ENCODE measurements at regions not wholly inside any gene's neighbourhood (a gene's known extent, or its start where the extent isn't known, plus 50 kb on each side); places are given as distances from the start of the nearest gene placed in this dataset.

DNA sequence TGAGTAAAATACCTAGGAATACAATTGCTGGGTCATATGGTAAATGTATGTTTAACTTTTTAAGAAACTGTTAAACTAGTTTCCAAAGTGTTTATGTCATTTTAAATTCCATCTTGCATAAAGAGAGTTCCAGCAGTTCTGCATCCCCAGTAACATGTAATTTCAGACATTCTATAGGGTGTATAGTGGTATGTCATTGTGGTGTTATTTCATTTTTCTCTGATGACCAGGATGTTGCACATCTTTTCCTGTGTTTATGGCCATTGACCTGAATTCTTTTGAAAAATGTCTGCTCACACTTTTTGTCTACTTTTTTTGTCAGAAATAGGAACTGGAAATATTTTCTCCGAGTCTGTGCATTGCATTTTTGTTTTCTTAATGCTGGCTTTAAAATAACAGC, 128.9 kb downstream of the TMEM200A start:
- Mint-ChIP-seq H3K27ac (no peak overlapping the region), H3K4me3 (no peak overlapping the region), H3K4me1 (no peaks in the 10 kb centered on the region), H3K27me3 (no peaks in the 10 kb centered on the region), H3K9me3 (ENCODE audit: insufficient read depth) (no peaks in the 10 kb centered on the region)
- H3K4me2 ChIP-seq (replicated peaks; ENCODE audit: low read depth, low read length, poor library complexity, severe bottlenecking), result no peak overlapping the region
- no peaks in the 10 kb centered on the region for H3K27me3 ChIP-seq (replicated peaks in 1 of 4; ENCODE audit: control extremely low read depth in 1 of 4, control insufficient read depth in 3 of 4, insufficient read depth in 4 of 4, low read length in 3 of 4)
- ChIA-PET CTCF (no interaction called here), POLR2A (no interaction called here)
- H3K9me3 ChIP-seq (ENCODE audit: control extremely low read depth in 1 of 3, control insufficient read depth in 2 of 3, insufficient read depth in 1 of 3, low read length in 2 of 3), result no peaks in the 10 kb centered on the region
- intact Hi-C loops (cut with micrococcal nuclease), result no loop called here
- DNase-seq, result no peak
- H3K4me1 ChIP-seq (ENCODE audit: control insufficient read depth in 2 of 2, insufficient read depth in 2 of 2, low read length in 2 of 2), result no peaks in the 10 kb centered on the region
- H4K20me1 ChIP-seq (ENCODE audit: control insufficient read depth, insufficient read depth, low read length, poor library complexity, severe bottlenecking), result no peaks in the 10 kb centered on the region
- no peak overlapping the region for H3K4me3 ChIP-seq (ENCODE audit: control extremely low read depth in 1 of 5, extremely low read depth in 1 of 5, insufficient read depth in 1 of 5, low read depth in 2 of 5, low read length in 4 of 5)
- no peaks in the 10 kb centered on the region for H3K36me3 ChIP-seq (replicated peaks in 1 of 2; ENCODE audit: control extremely low read depth in 1 of 2, control insufficient read depth in 1 of 2, extremely low read depth in 1 of 2, insufficient read depth in 2 of 2, low read length in 1 of 2)
- no CpG with 5 or more reads among the region's 1 CpG for WGBS (ENCODE audit: insufficient coverage)
- no peak overlapping the region for H3K27ac ChIP-seq (ENCODE audit: low read length in 2 of 2)
- H3K79me2 ChIP-seq (ENCODE audit: control insufficient read depth, insufficient read depth, low read length), result no peaks in the 10 kb centered on the region
- H2AFZ ChIP-seq (ENCODE audit: insufficient read depth, low read depth, low read length, poor library complexity, severe bottlenecking), result no peak overlapping the region
- no peak for ATAC-seq (ENCODE audit: low read depth)
- no peak overlapping the region for H3K9ac ChIP-seq (ENCODE audit: low read length)
- no peak for TF ChIP-seq EZH2 (IDR thresholded peaks at IDR 0.05; ENCODE audit: borderline replicate concordance, insufficient read depth, low read depth, low read length, poor library complexity, severe bottlenecking)
- TF ChIP-seq, protein P1, sequence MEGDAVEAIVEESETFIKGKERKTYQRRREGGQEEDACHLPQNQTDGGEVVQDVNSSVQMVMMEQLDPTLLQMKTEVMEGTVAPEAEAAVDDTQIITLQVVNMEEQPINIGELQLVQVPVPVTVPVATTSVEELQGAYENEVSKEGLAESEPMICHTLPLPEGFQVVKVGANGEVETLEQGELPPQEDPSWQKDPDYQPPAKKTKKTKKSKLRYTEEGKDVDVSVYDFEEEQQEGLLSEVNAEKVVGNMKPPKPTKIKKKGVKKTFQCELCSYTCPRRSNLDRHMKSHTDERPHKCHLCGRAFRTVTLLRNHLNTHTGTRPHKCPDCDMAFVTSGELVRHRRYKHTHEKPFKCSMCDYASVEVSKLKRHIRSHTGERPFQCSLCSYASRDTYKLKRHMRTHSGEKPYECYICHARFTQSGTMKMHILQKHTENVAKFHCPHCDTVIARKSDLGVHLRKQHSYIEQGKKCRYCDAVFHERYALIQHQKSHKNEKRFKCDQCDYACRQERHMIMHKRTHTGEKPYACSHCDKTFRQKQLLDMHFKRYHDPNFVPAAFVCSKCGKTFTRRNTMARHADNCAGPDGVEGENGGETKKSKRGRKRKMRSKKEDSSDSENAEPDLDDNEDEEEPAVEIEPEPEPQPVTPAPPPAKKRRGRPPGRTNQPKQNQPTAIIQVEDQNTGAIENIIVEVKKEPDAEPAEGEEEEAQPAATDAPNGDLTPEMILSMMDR (IDR thresholded peaks at IDR 0.05), result no peak

DNA sequence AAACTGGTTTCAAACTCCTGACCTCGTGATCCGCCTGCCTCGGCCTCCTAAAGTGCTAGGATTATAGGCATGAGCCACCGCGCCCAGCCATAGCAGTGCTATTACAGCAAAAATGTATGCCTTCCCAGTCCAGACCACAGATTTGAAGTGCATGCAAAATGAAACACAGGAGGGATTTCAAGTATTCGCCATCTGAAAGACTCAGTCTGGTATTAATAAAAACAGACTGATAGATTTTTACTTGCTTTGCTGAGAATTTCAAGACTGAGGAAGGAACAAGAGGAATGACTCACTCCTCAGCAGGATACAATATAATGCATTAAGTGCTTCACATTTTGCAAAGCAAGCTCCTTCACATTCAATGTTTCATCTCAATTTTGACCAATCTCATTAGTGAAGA, 134.9 kb downstream of the TMEM200A start:
- Histone ChIP-seq H3K36me3 (replicated peaks in 1 of 2; ENCODE audit: control extremely low read depth in 1 of 2, control insufficient read depth in 1 of 2, extremely low read depth in 1 of 2, insufficient read depth in 2 of 2, low read length in 1 of 2) (no peaks in the 10 kb centered on the region), H3K9ac (ENCODE audit: low read length) (no peak overlapping the region), H3K79me2 (ENCODE audit: control insufficient read depth, insufficient read depth, low read length) (no peaks in the 10 kb centered on the region), H3K9me3 (ENCODE audit: control extremely low read depth in 1 of 3, control insufficient read depth in 2 of 3, insufficient read depth in 1 of 3, low read length in 2 of 3) (no peaks in the 10 kb centered on the region), H3K27ac (ENCODE audit: low read length in 2 of 2) (no peak overlapping the region), H3K27me3 (replicated peaks in 1 of 4; ENCODE audit: control extremely low read depth in 1 of 4, control insufficient read depth in 3 of 4, insufficient read depth in 4 of 4, low read length in 3 of 4) (no peaks in the 10 kb centered on the region), H3K4me3 (ENCODE audit: control extremely low read depth in 1 of 5, extremely low read depth in 1 of 5, insufficient read depth in 1 of 5, low read depth in 2 of 5, low read length in 4 of 5) (no peak overlapping the region), H2AFZ (ENCODE audit: insufficient read depth, low read depth, low read length, poor library complexity, severe bottlenecking) (no peak overlapping the region), H3K4me2 (replicated peaks; ENCODE audit: low read depth, low read length, poor library complexity, severe bottlenecking) (no peak overlapping the region), H3K4me1 (ENCODE audit: control insufficient read depth in 2 of 2, insufficient read depth in 2 of 2, low read length in 2 of 2) (no peaks in the 10 kb centered on the region), H4K20me1 (ENCODE audit: control insufficient read depth, insufficient read depth, low read length, poor library complexity, severe bottlenecking) (no peaks in the 10 kb centered on the region)
- DNase-seq (no peak), ATAC-seq (ENCODE audit: low read depth) (no peak)
- Mint-ChIP-seq H3K27me3 (peaks cover 4% of the 10 kb centered on the region), H3K9me3 (ENCODE audit: insufficient read depth) (no peaks in the 10 kb centered on the region), H3K4me3 (no peak overlapping the region), H3K4me1 (no peaks in the 10 kb centered on the region), H3K27ac (no peak overlapping the region)
- TF ChIP-seq, protein P1 (IDR thresholded peaks at IDR 0.05), result no peak
- TF ChIP-seq EZH2 (IDR thresholded peaks at IDR 0.05; ENCODE audit: borderline replicate concordance, insufficient read depth, low read depth, low read length, poor library complexity, severe bottlenecking), result no peak
- 90% methylated on average over 2 of the region's 6 CpGs for WGBS (ENCODE audit: insufficient coverage)
- intact Hi-C loops (cut with micrococcal nuclease), result no loop called here
- ChIA-PET POLR2A (no interaction called here), CTCF (no interaction called here)
